Vagina (tissue), 2 donors: ENCODE measurements at regions not wholly inside any gene's neighbourhood (a gene's known extent, or its start where the extent isn't known, plus 50 kb on each side); places are given as distances from the start of the nearest gene placed in this dataset.

ENCODE experiments used
- DNase-seq, 2 donors: peaks; one replicate each; pipeline ENCODE4 v3.0.0-alpha.2; 2017; ENCODE audit errors: extremely low spot score in 2 of 2
- H3K27ac ChIP-seq: fragments of 200-600 bp; sonication (generic); one replicate; pipeline ENCODE4 v1.5.1; 2019
- H3K27me3 ChIP-seq: fragments of 200-600 bp; sonication (generic); one replicate; pipeline ENCODE4 v1.5.1; 2019
- H3K36me3 ChIP-seq, 2 donors: fragments of 200-600 bp; sonication (generic); one replicate each; pipeline ENCODE4 v1.5.1; 2017 to 2019
- H3K4me1 ChIP-seq: fragments of 200-600 bp; sonication (generic); one replicate; pipeline ENCODE4 v1.5.1; 2019
- H3K4me3 ChIP-seq, 2 donors: fragments of 200-600 bp; sonication (generic); 1 replicate in 1 of 2; 2 replicates in 1 of 2; pipeline ENCODE4 v1.5.1; 2016 to 2019
- H3K9me3 ChIP-seq: fragments of 200-600 bp; sonication (generic); one replicate; pipeline ENCODE4 v1.5.1; 2019
- CTCF ChIP-seq, 3 experiments: fragments of 450-650 bp in 2 of 3; fragments of 200-600 bp in 1 of 3; sonication (generic) in 1 of 3; IDR thresholded peaks; one replicate each; pipeline ENCODE4 v1.5.1; 2017 to 2019; ENCODE audit warnings: antibody characterized with exemption in 3 of 3, mild to moderate bottlenecking in 2 of 3, moderate library complexity in 2 of 3
- POLR2A ChIP-seq, 2 donors: fragments of 450-650 bp; IDR thresholded peaks; one replicate each; pipeline ENCODE4 v1.6.1; 2017; ENCODE audit warnings: antibody characterized with exemption in 2 of 2, mild to moderate bottlenecking in 2 of 2, moderate library complexity in 2 of 2
- POLR2AphosphoS5 ChIP-seq, 2 donors: sonication (generic); formaldehyde crosslinking; IDR thresholded peaks; one replicate each; pipeline ENCODE4 v1.9.0; 2017; ENCODE audit warnings: antibody characterized with exemption in 2 of 2, mild to moderate bottlenecking in 2 of 2, low read depth in 1 of 2; ENCODE audit not compliant: insufficient read depth in 1 of 2
- intact Hi-C: fragments of 100-400 bp; cut with DNase I; formaldehyde crosslinking; loops from one replicate; pipeline ENCODE4 v1.15.1; 2023

DNA sequence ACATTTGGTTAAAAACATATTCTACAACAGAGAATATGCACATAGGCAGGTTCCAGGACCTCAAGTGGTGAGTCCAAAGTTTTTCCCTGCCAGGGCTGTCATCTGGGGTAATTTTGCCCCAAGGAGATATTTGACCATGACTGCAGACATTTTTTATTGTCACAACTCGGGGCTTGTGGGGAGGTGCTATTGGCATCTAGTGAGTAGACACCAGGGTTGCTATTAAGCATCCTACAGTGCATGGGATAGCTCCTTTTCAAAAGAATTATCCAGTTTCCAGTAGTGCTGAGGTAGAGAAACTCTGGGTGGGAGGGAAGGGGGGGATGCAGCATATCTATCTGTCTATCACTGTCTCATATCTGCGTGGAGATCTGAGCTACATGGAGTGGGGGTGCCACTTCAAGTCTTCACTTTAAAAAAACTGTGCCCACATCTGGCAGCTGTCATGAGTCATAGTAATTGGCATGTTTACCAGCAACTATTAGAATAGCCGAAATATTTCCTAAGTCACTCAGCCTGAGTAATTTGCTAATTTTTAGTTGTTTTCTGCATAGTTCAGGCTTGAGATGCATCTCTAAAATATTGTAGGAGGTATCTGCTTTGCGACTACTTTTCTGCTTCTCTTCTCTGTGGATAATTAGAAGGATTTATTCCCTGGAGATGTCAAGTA, 254.0 kb upstream of the RBMS1 start:
- H3K27ac ChIP-seq, result no peak overlapping the region
- TF ChIP-seq CTCF (IDR thresholded peaks at IDR 0.05), result no peak
- TF ChIP-seq POLR2AphosphoS5 (IDR thresholded peaks at IDR 0.05; ENCODE audit: insufficient read depth in 1 of 2, low read depth in 1 of 2), result no peak
- no peak for TF ChIP-seq POLR2A (IDR thresholded peaks at IDR 0.05)

GRCh38 chr2:160751021-160751420, 257.4 kb upstream of the RBMS1 start:
- no peak overlapping the region for H3K27ac ChIP-seq
- intact Hi-C loops, result no loop called here
- no peak overlapping the region for H3K4me3 ChIP-seq

More for the DNA sequence above, 254.0 kb upstream of the RBMS1 start:
- intact Hi-C loops, result no loop called here
- Histone ChIP-seq H3K36me3 (no peaks in the 10 kb centered on the region), H3K4me1 (peaks cover 12% of the 10 kb centered on the region), H3K4me3 (no peak overlapping the region), H3K9me3 (no peaks in the 10 kb centered on the region), H3K27me3 (no peaks in the 10 kb centered on the region)
- no peak for DNase-seq

GRCh38 chr2:160752475-160753330, 259.1 kb upstream of the RBMS1 start:
- TF ChIP-seq POLR2A (IDR thresholded peaks at IDR 0.05), result no peak
- TF ChIP-seq POLR2AphosphoS5 (IDR thresholded peaks at IDR 0.05; ENCODE audit: insufficient read depth in 1 of 2, low read depth in 1 of 2), result no peak
- TF ChIP-seq CTCF (IDR thresholded peaks at IDR 0.05), result no peak
- DNase-seq, result no peak
- Histone ChIP-seq H3K9me3 (no peaks in the 10 kb centered on the region), H3K4me3 (no peak overlapping the region), H3K36me3 (peaks cover 0 to 3% of the 10 kb centered on the region in 2 donors), H3K4me1 (peaks cover 8% of the 10 kb centered on the region), H3K27me3 (no peaks in the 10 kb centered on the region), H3K27ac (no peak overlapping the region)
- intact Hi-C loops, result no loop called here

More at GRCh38 chr2:160751021-160751420, 257.4 kb upstream of the RBMS1 start:
- Histone ChIP-seq H3K9me3 (no peaks in the 10 kb centered on the region), H3K36me3 (peaks cover 0 to 3% of the 10 kb centered on the region in 2 donors), H3K4me1 (peaks cover 12% of the 10 kb centered on the region), H3K27me3 (no peaks in the 10 kb centered on the region)
- DNase-seq, result no peak
- TF ChIP-seq CTCF (IDR thresholded peaks at IDR 0.05), result no peak
- no peak for TF ChIP-seq POLR2AphosphoS5 (IDR thresholded peaks at IDR 0.05; ENCODE audit: insufficient read depth in 1 of 2, low read depth in 1 of 2)

DNA sequence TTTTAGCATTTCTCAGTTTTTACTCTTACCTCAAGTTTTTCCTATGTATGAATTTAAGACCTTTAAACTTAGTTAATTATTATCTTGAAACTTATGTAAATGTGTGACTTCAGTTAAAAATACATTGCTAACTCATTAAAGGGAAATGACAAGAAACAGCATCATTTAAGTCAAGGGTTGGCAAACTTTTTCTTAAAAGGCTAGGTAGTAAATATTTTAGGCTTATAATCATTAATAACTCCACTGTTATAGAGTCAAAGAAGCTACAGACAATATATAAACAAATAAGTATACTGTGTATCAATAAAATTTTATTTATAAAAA, 259.7 kb upstream of the RBMS1 start:
- Histone ChIP-seq H3K27ac (no peak overlapping the region), H3K4me3 (no peak overlapping the region), H3K4me1 (peaks cover 2% of the 10 kb centered on the region), H3K27me3 (no peaks in the 10 kb centered on the region), H3K36me3 (peaks cover 0 to 3% of the 10 kb centered on the region in 2 donors), H3K9me3 (no peaks in the 10 kb centered on the region)
- TF ChIP-seq POLR2A (IDR thresholded peaks at IDR 0.05) (no peak), POLR2AphosphoS5 (IDR thresholded peaks at IDR 0.05; ENCODE audit: insufficient read depth in 1 of 2, low read depth in 1 of 2) (no peak), CTCF (IDR thresholded peaks at IDR 0.05) (no peak)
- no peak for DNase-seq
- intact Hi-C loops, result no loop called here

DNA sequence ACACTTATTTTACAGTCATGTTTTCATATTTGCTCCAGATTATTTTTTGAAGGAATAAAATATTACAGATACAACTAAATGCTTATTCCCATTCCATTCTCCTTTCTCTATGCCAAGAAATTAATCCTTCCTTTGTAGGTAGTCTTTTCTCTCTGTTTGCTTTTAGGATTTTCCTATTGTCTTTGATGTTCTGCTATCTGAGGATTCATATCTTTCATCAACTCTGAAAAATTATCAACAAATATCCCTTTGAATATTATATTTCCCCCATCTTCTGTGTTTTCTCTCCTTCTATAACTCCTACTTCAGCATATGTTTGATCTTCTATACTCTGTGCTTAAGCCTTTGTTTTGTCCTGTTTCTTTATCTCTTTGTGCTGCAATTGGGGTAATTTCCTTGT, 260.4 kb upstream of the RBMS1 start:
- no peaks in the 10 kb centered on the region for H3K9me3 ChIP-seq
- peaks cover 0 to 3% of the 10 kb centered on the region in 2 donors for H3K36me3 ChIP-seq
- no peak for DNase-seq
- no peaks in the 10 kb centered on the region for H3K27me3 ChIP-seq
- intact Hi-C loops, result no loop called here
- TF ChIP-seq POLR2A (IDR thresholded peaks at IDR 0.05), result no peak
- H3K27ac ChIP-seq, result no peak overlapping the region
- H3K4me1 ChIP-seq, result no peaks in the 10 kb centered on the region
- H3K4me3 ChIP-seq, result no peak overlapping the region
